ENCODE measurements at regions not wholly inside any gene's neighbourhood (a gene's known extent, or its start where the extent isn't known, plus 50 kb on each side); places are given as distances from the start of the nearest gene placed in this dataset.

- no peak overlapping the region for H3K4me3 ChIP-seq (ENCODE audit: low read depth, low read length)
- DNase-seq (ENCODE audit: low read depth) = no peak
- TF ChIP-seq CTCF (conservative IDR thresholded peaks at IDR 0.05; ENCODE audit: low read depth, low read length) = no peak
These were observed 420.5 kb upstream of the CNTNAP2 start for GRCh38 chr7:145696071-145696470.

- H3K4me3 ChIP-seq (ENCODE audit: low read depth, low read length) = no peak overlapping the region
- TF ChIP-seq CTCF (conservative IDR thresholded peaks at IDR 0.05; ENCODE audit: low read depth, low read length) = no peak
- DNase-seq (ENCODE audit: low read depth) = no peak
These were observed 424.2 kb upstream of the CNTNAP2 start for GRCh38 chr7:145692237-145692950.

DNA sequence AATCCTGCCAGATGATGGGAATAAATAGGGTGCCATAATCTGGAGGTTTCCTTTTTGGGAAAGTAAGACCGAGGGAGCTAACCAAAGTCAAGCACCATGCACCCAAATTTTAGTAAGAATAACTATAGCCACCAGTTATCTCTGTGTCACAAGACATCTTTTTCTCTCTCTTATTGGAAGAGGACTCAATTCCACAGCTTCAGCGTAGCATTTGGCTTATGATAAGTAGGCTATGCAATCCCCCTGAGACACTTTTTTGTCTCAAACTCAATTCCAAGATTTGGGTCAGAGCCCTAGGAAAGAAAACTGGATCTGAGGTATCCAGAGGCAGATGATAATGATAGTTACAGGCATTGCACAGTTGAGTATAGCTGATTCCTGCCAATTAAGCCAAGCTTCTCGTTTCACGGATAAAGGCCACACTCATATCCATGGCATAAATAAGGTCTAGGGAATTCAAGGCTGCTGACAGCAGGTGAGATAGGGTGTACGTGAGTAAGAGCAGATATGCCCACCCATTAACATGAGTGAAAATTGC is 425.2 kb upstream of the CNTNAP2 start:
- no peak overlapping the region for H3K4me3 ChIP-seq (ENCODE audit: low read depth, low read length)

GRCh38 chr7:145681646-145682045 is 435.0 kb upstream of the CNTNAP2 start:
- DNase-seq (ENCODE audit: low read depth) = no peak
- TF ChIP-seq CTCF (conservative IDR thresholded peaks at IDR 0.05; ENCODE audit: low read depth, low read length) = no peak
- no peak overlapping the region for H3K4me3 ChIP-seq (ENCODE audit: low read depth, low read length)

More for the DNA sequence above, 425.2 kb upstream of the CNTNAP2 start:
- no peak for TF ChIP-seq CTCF (conservative IDR thresholded peaks at IDR 0.05; ENCODE audit: low read depth, low read length)
- DNase-seq (ENCODE audit: low read depth) = no peak

DNA sequence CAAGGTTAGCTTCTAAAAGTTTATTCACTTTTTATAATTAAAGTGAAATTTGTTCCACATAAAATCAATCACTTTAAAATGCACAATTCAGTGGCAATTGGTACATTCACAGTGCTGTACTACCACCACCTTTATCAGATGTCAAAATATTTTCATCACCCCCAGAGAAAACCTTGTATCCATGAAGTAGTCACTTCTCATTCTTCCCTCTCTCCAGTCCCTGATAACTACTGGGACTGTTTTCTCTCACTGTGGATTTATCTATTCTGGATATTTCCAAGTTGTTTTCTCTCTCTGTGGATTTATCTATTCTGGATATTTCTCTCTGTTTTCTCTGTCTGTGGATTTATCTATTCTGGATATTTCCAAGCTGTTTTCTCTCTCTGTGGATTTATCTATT is 435.4 kb upstream of the CNTNAP2 start:
- H3K4me3 ChIP-seq (ENCODE audit: low read depth, low read length) = no peak overlapping the region
- no peak for DNase-seq (ENCODE audit: low read depth)
- TF ChIP-seq CTCF (conservative IDR thresholded peaks at IDR 0.05; ENCODE audit: low read depth, low read length) = no peak

GRCh38 chr7:145665499-145666258 is 450.9 kb upstream of the CNTNAP2 start:
- no peak for DNase-seq (ENCODE audit: low read depth)
- no peak overlapping the region for H3K4me3 ChIP-seq (ENCODE audit: low read depth, low read length)
- TF ChIP-seq CTCF (conservative IDR thresholded peaks at IDR 0.05; ENCODE audit: low read depth, low read length) = no peak

Data from epithelial cell of proximal tubule (primary cell).